Kidney (tissue), 13 donors: ENCODE measurements at regions not wholly inside any gene's neighbourhood (a gene's known extent, or its start where the extent isn't known, plus 50 kb on each side); places are given as distances from the start of the nearest gene placed in this dataset.
A peak's percentile ranks its signal among the peaks of the same experiment; 100 is the strongest.

ENCODE experiments used
- DNase-seq, 5 donors: peaks; one replicate each; pipeline ENCODE4 v3.0.0-alpha.2; 2013 to 2020
- FAIRE-seq: peaks from 2 replicates; lab custom pipeline; 2012; peaks lifted over from hg19 to GRCh38; lab: Jason Lieb, UNC
- H3K27ac ChIP-seq, 2 donors: one replicate each; pipeline ENCODE4 v1.7.0; 2013; ENCODE audit warnings: low read depth in 2 of 2, low read length in 2 of 2, inconsistent platforms in 1 of 2
- H3K27me3 ChIP-seq: one replicate; pipeline ENCODE4 v1.7.1; 2013; ENCODE audit warnings: low read length, inconsistent platforms; ENCODE audit not compliant: control insufficient read depth, insufficient read depth
- H3K36me3 ChIP-seq, 3 donors: one replicate each; pipeline versions ENCODE4 v1.7.0 to v1.7.1; 2013; ENCODE audit warnings: low read length in 3 of 3, control low read depth in 1 of 3, inconsistent platforms in 1 of 3; ENCODE audit not compliant: insufficient read depth in 3 of 3, control insufficient read depth in 2 of 3
- H3K4me1 ChIP-seq, 3 donors: one replicate each; pipeline versions ENCODE4 v1.7.0 to v1.7.1; 2013; ENCODE audit warnings: low read length in 3 of 3, inconsistent platforms in 1 of 3, low read depth in 1 of 3; ENCODE audit not compliant: control insufficient read depth in 2 of 3, insufficient read depth in 2 of 3
- H3K4me3 ChIP-seq, 3 donors: one replicate each; pipeline versions ENCODE4 v1.7.0 to v1.8.1; 2013; ENCODE audit warnings: low read length in 3 of 3, control low read depth in 1 of 3, inconsistent platforms in 1 of 3
- H3K9ac ChIP-seq, 3 donors: one replicate each; pipeline versions ENCODE4 v1.7.0 to v1.7.1; 2013; ENCODE audit warnings: low read length in 3 of 3, control low read depth in 1 of 3, inconsistent platforms in 1 of 3
- H3K9me3 ChIP-seq, 3 donors: one replicate each; pipeline versions ENCODE4 v1.7.0 to v1.7.1; 2013; ENCODE audit warnings: low read length in 3 of 3, control low read depth in 1 of 3, inconsistent platforms in 1 of 3; ENCODE audit not compliant: control insufficient read depth in 2 of 3, insufficient read depth in 1 of 3
- CTCF ChIP-seq: IDR thresholded peaks from 3 replicates; pipeline ENCODE4 v1.5.1; 2012; ENCODE audit warnings: mild to moderate bottlenecking, moderate library complexity, borderline replicate concordance; ENCODE audit not compliant: insufficient read depth; ENCODE audit errors: extremely low read depth
- intact Hi-C: fragments of 100-400 bp; cut with DNase I; formaldehyde crosslinking; loops from one replicate; pipeline ENCODE4 v1.11.1; 2022
- donor health status: control.
- donor health status: control.
- donor health status: control.
- donor health status: control.
- donor health status: control.
- donor health status: DM: yes; HTN: yes; CAD: no.
- donor health status: Normal renal cell carcinoma (clear cell type).

DNA sequence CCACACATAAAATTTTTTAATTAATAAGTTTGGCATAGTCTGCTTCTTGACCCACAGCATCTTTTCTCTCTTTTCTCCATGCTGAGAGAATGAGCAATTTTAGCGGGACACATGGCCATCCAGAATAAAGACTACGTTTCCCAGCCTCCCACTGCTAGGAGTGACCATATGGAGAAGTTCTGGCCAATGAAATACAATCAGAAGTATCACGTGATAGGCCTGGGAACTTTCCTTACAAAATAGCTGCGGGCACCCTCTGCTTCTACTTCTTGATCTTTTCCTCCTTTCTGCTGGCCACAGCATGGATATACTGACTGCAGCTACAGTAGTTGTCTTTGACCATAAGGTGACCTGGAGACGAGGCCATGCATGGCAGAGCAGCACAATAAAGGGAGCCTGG is 348.0 kb downstream of the BCOR start:
- no peak for FAIRE-seq
- no peaks in the 10 kb centered on the region for H3K9me3 ChIP-seq
- H3K27ac ChIP-seq, result no peak overlapping the region
- intact Hi-C loops, result no loop called here
- TF ChIP-seq CTCF, result no peak
- no peaks in the 10 kb centered on the region for H3K27me3 ChIP-seq
- peaks cover 0 to 8% (median 8%) of the 10 kb centered on the region in 3 donors for H3K4me1 ChIP-seq
- H3K36me3 ChIP-seq, result no peaks in the 10 kb centered on the region
- DNase-seq, result peak in 1 of 5 donors; percentile 40
- no peak overlapping the region for H3K4me3 ChIP-seq
- H3K9ac ChIP-seq, result no peak overlapping the region

DNA sequence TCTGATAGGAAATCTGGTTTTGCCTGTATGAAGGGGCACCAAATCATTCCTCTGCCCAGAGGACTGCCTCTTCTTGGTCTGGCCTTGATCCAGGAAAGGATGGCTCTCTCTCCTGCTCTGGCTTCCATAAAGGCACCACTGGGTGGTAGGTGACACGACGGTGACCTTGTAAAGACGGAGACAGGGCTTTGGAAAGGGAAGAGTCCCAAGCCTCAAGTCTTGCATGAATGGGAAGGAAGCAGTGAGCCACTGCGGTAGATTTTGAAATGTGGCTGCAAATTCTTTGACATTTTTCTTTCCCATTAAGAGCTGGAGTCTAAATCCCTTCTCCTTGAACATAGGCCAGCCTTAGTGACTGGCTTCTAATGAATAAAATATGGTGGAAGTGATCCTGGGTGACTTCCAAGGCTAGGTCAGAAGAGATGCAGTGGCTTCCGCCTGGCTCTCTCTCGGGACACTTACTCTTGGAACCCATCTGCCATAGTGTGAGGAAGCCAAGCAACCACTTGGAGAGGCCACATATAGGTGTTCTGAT is 347.4 kb downstream of the BCOR start:
- no peaks in the 10 kb centered on the region for H3K36me3 ChIP-seq
- intact Hi-C loops, result no loop called here
- H3K4me1 ChIP-seq, result peaks cover 0 to 10% (median 8%) of the 10 kb centered on the region in 3 donors
- DNase-seq, result no peak
- no peak for TF ChIP-seq CTCF
- no peak overlapping the region for H3K4me3 ChIP-seq
- FAIRE-seq, result no peak
- no peak overlapping the region for H3K9ac ChIP-seq
- H3K27me3 ChIP-seq, result no peaks in the 10 kb centered on the region
- no peak overlapping the region for H3K27ac ChIP-seq
- H3K9me3 ChIP-seq, result no peaks in the 10 kb centered on the region

DNA sequence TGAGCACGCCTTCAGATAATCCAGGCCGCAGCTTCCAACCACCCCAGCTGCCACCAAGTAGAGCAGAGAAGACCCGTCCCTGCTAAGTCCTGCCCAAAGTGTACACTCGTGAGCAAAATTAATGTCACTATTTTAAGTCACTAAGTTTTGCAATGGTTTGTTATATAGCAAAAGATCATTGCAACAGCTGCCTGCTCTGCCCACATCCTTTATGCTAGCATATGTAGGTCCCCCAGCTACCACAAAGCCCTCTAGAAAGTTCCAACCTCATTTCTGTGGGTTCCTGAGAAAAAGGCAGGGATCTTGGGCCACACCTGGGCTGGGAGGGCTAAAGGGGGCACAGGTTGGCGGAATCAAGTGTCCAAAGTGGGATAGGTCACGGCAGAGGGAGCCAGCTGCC is 346.9 kb downstream of the BCOR start:
- no peaks in the 10 kb centered on the region for H3K36me3 ChIP-seq
- FAIRE-seq (no peak), DNase-seq (no peak)
- intact Hi-C loops, result no loop called here
- no peak for TF ChIP-seq CTCF
- no peaks in the 10 kb centered on the region for H3K9me3 ChIP-seq
- no peak overlapping the region for H3K9ac ChIP-seq
- H3K27me3 ChIP-seq, result no peaks in the 10 kb centered on the region
- no peak overlapping the region for H3K27ac ChIP-seq
- H3K4me3 ChIP-seq, result no peak overlapping the region
- peaks cover 0 to 13% (median 10%) of the 10 kb centered on the region in 3 donors for H3K4me1 ChIP-seq

DNA sequence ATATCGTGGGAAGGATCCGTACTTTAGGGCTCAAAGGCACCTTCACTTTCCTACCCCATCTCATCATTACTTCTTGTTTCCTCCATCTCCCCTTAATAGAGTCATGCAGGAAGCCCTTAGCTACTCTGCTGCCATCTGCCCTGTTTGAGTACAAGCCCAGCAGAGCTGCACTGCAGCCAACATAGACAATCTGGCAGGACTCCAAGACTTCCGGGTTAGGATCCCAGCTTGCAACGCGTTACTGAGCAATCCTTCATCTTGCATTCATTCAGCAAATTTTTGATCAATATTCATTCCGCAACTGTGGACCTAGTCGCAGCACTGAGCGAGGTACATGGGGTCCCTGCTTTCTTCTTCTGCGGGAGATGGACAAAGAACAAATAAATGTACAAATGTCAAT is 344.9 kb downstream of the BCOR start:
- FAIRE-seq (no peak), DNase-seq (peak in 1 of 5 donors; percentile 43)
- TF ChIP-seq CTCF, result no peak
- no peaks in the 10 kb centered on the region for H3K36me3 ChIP-seq
- no peak overlapping the region for H3K4me3 ChIP-seq
- intact Hi-C loops, result no loop called here
- H3K9ac ChIP-seq, result no peak overlapping the region
- peaks cover 0 to 15% (median 6%) of the 10 kb centered on the region in 3 donors for H3K4me1 ChIP-seq
- H3K9me3 ChIP-seq, result no peaks in the 10 kb centered on the region
- H3K27ac ChIP-seq, result peak overlapping the region in 1 of 2 donors; percentile 17
- no peaks in the 10 kb centered on the region for H3K27me3 ChIP-seq
